ENCODE measurements at regions not wholly inside any gene's neighbourhood (a gene's known extent, or its start where the extent isn't known, plus 50 kb on each side); places are given as distances from the start of the nearest gene placed in this dataset.
"Not testable (repeated sequence)": the region's sequence is repeated elsewhere in the genome, so short reads cannot be mapped to it uniquely, and the experiment has no call there.

- TF ChIP-seq EZH2phosphoT487 (IDR thresholded peaks at IDR 0.05; ENCODE audit: insufficient read depth, low read depth); EZH2 (IDR thresholded peaks at IDR 0.05; ENCODE audit: insufficient read depth, poor library complexity, severe bottlenecking): not testable (repeated sequence)
Observed at GRCh38 chr2:138250843-138251320, 250.7 kb upstream of the SPOPL start.

Data from GM23248 (cell line).